ENCODE measurements at regions not wholly inside any gene's neighbourhood (a gene's known extent, or its start where the extent isn't known, plus 50 kb on each side); places are given as distances from the start of the nearest gene placed in this dataset.

DNA sequence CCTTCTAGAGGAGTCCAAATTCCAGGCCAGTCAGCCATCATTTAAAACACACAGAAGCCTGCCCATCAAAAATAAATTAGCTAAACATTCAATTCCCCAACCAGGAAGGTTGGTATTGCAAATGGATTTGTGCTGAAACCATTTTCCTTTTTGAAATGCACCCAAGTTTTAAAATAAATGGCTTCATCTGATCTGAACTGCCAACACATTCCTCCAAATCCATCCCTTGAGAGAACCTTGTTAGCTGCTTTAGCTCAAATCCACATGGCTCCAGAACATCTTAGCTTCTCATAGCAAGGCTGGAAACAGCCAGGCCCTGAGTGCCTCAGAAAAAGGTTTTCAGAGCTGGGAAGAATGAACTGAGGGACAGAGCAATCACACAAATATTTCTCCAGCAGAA, 306.3 kb downstream of the FZD1 start:
- TF ChIP-seq, protein P1, sequence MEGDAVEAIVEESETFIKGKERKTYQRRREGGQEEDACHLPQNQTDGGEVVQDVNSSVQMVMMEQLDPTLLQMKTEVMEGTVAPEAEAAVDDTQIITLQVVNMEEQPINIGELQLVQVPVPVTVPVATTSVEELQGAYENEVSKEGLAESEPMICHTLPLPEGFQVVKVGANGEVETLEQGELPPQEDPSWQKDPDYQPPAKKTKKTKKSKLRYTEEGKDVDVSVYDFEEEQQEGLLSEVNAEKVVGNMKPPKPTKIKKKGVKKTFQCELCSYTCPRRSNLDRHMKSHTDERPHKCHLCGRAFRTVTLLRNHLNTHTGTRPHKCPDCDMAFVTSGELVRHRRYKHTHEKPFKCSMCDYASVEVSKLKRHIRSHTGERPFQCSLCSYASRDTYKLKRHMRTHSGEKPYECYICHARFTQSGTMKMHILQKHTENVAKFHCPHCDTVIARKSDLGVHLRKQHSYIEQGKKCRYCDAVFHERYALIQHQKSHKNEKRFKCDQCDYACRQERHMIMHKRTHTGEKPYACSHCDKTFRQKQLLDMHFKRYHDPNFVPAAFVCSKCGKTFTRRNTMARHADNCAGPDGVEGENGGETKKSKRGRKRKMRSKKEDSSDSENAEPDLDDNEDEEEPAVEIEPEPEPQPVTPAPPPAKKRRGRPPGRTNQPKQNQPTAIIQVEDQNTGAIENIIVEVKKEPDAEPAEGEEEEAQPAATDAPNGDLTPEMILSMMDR (IDR thresholded peaks at IDR 0.05): no peak

DNA sequence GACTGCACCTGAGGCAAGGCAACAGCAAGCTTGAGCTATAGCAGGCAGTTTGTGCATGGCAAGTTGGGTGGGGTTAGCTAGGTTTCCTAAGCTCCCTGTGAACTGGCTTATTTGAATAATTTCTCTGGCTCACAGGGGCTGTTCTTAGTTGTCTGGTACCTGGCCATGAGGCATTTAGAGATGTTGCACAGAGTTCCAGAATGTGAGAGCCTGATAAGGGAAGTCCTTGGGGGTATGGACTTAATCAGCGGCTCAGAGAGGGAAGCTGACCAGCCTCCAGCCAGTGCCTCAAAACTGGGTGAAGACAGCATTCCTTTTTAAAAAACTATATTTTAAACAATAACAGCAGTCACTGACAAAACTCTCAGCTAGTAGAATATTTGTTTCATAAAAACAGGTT, 307.4 kb downstream of the FZD1 start:
- TF ChIP-seq, protein P1 (IDR thresholded peaks at IDR 0.05): no peak

DNA sequence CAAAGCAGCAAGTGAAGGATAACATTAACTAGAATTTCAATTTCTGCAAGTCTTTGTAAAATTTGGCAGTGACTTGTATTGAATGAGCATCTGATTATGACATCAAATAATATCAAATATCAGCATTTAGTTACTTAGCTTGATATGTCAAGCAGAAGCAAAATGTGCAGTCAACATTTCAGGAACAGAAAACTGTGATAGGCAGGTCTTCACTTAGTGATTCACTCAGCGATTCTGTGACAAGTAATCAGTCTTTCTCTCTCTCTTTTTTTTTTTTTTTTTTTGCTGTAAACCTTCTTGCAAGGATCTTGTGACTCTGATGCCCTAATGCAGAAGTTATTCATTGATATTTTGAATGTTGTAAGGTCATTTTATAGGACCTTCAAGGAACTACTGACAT, 307.1 kb downstream of the MTERF1 start:
- TF ChIP-seq, protein P1 (IDR thresholded peaks at IDR 0.05): no peak

DNA sequence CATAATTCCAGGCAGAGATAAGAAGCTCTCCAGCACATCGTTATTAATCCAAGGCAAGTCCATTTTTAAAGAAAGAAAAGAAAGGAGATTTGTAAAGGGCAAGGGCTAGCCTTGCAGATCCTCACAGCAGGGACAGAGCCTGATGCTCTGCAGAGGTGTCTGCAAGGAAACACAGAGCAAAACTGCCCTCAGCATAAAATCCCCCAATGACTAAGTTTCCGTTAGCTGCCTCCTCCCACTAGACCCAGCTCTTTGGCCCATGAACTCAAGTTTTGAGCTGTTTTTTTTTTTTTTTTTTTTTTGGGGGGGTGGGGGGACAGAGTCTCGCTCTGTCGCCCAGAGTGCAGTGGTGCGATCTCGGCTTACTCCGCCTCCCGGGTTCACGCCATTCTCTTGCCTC, 300.7 kb downstream of the MTERF1 start:
- TF ChIP-seq, protein P1 (IDR thresholded peaks at IDR 0.05): no peak

DNA sequence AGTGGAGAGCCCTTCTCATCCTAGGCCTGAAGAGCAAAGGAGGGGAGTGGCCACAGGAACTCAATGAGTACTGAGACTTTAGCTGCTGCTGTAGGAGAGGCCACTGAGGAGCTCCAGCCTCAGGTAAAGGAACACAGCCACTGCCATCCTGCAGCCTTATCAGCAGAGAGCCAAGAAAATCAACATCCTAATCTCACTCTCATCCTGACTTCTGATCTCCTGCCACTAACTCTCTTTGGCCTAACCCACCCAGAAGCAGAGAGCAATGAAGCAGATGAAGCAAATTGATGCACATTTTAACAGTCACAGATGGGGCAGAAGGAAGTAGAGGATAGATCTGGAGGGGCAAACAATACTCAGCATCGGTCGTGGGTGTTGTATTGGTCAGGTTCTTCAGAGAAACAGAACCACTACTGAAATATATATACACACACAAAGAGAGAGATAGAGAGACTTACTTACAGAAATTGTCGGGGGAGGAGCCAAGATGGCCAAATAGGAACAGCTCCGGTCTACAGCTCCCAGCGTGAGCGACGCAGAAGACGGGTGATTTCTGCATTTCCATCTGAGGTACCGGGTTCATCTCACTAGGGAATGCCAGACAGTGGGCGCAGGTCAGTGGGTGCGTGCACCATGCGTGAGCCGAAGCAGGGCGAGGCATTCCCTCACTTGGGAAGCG, 297.6 kb downstream of the MTERF1 start:
- TF ChIP-seq, protein P1 (IDR thresholded peaks at IDR 0.05): no peak

DNA sequence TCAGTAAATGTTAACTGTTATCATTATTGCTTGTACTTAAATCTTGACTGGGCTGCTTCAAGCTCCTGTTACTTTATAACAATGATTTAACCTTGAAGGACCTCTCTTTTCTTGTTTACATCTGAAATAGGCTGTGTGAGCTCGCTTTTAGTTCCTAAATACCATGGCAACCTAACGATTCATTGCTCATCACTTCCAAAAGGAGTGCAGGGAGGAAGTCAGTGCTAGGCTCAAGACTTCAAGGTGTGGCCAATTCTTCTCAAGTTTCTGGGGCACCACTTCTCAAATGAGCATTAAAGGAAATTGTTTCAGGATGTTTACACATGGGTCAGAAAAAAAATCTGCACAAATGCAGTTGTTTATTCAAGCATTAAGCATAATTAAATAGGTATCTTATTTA, 284.2 kb downstream of the MTERF1 start:
- TF ChIP-seq, protein P1 (IDR thresholded peaks at IDR 0.05): no peak

DNA sequence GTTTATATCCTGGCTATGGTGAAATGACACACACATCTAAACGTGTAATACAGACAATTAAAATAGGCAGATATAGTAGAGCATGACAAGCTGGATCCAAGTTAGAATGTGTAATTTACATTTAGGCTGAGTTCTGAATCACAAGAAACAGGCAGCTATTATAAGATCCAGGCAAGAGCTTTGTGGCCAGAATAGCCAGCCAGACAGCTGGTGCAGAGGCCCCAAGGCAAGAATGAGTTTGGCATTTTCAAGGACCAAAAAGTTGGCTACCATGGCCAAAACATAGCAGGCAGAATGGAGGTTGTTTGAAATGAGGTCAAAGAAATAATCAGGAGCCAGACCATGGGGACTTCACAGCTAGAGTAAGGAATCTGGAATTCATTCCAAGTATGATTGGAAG, 281.7 kb downstream of the MTERF1 start:
- TF ChIP-seq, protein P1 (IDR thresholded peaks at IDR 0.05): no peak

DNA sequence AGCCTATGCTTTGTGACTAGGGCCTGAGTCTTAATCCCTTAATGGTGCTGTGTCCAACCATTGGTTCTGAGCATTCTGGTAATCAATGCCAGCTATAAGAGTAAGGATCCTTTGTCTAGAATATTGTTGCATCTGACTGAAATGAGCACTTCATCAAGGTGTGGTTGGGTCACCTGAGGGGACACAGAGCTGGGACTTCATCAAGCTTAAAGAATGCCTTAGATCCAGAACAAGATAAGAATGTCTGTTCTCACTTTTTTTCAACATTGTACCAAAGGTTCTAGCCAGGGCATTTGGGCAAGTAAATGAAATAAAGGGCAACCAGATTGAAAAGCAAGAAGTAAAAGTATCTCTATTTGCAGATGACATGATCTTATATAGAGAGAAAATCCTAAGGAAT, 280.4 kb downstream of the MTERF1 start:
- TF ChIP-seq, protein P1 (IDR thresholded peaks at IDR 0.05): no peak
